Loucy (cell line): ENCODE measurements at regions not wholly inside any gene's neighbourhood (a gene's known extent, or its start where the extent isn't known, plus 50 kb on each side); places are given as distances from the start of the nearest gene placed in this dataset.

Experiments used
- H2AFZ ChIP-seq: fragments of 200-600 bp; sonication (generic); 2 replicates; pipeline ENCODE4 v1.6.0; 2016; ENCODE audit warnings: antibody characterized with exemption, mild to moderate bottlenecking, low read length, moderate library complexity
- H3F3A ChIP-seq: fragments of 200-600 bp; 2 replicates; pipeline ENCODE4 v1.6.0; 2016; ENCODE audit warnings: antibody characterized with exemption, low read depth, mild to moderate bottlenecking
- H3K27me3 ChIP-seq: fragments of 200-600 bp; sonication (generic); 2 replicates; pipeline ENCODE4 v1.6.1; 2014; ENCODE audit warnings: low read length, mild to moderate bottlenecking; ENCODE audit not compliant: insufficient read depth, poor library complexity, severe bottlenecking
- H3K36me3 ChIP-seq: fragments of 200-600 bp; sonication (generic); 2 replicates; pipeline ENCODE4 v1.6.1; 2016; ENCODE audit warnings: low read length; ENCODE audit not compliant: insufficient read depth
- H3K4me1 ChIP-seq: fragments of 200-600 bp; sonication (generic); 2 replicates; pipeline ENCODE4 v1.5.1; 2014; ENCODE audit warnings: low read length, mild to moderate bottlenecking; ENCODE audit not compliant: insufficient read depth, poor library complexity, severe bottlenecking
- H3K4me2 ChIP-seq: fragments of 200-600 bp; sonication (generic); 2 replicates; pipeline ENCODE4 v1.6.0; 2014; ENCODE audit warnings: antibody characterized with exemption, low read length, low read depth, mild to moderate bottlenecking; ENCODE audit not compliant: poor library complexity, severe bottlenecking
- H3K4me3 ChIP-seq: fragments of 200-600 bp; sonication (generic); 2 replicates; pipeline ENCODE4 v1.5.1; 2014; ENCODE audit warnings: low read length, mild to moderate bottlenecking, mixed read lengths; ENCODE audit not compliant: poor library complexity, severe bottlenecking
- H3K79me2 ChIP-seq: fragments of 200-600 bp; sonication (generic); 2 replicates; pipeline ENCODE4 v1.6.1; 2014; ENCODE audit warnings: low read length; ENCODE audit not compliant: insufficient read depth
- H3K9ac ChIP-seq: fragments of 200-600 bp; sonication (generic); 2 replicates; pipeline ENCODE4 v1.6.0; 2014; ENCODE audit warnings: mild to moderate bottlenecking, low read depth, low read length, moderate library complexity; ENCODE audit not compliant: poor library complexity, severe bottlenecking
- H3K9me2 ChIP-seq: fragments of 200-600 bp; sonication (generic); replicated peaks from 2 replicates; pipeline ENCODE4 v1.6.1; 2016; ENCODE audit warnings: low read depth, low read length, mixed read lengths
- H3K9me3 ChIP-seq: fragments of 200-600 bp; sonication (generic); 2 replicates; pipeline ENCODE4 v1.6.1; 2014; ENCODE audit warnings: mild to moderate bottlenecking, antibody characterized with exemption, low read length, low read depth; ENCODE audit not compliant: insufficient read depth
- H4K20me1 ChIP-seq: fragments of 200-600 bp; sonication (generic); 2 replicates; pipeline ENCODE4 v1.6.0; 2014; ENCODE audit warnings: antibody characterized with exemption, low read length, mild to moderate bottlenecking; ENCODE audit not compliant: insufficient read depth, poor library complexity, severe bottlenecking
- CTCF ChIP-seq: fragments of 200-600 bp; sonication (generic); conservative IDR thresholded peaks from 2 replicates; pipeline ENCODE4 v1.5.1; 2014; ENCODE audit warnings: mild to moderate bottlenecking, antibody characterized with exemption, low read length
- EZH2phosphoT487 ChIP-seq: fragments of 200-600 bp; IDR thresholded peaks from 2 replicates; pipeline ENCODE4 v1.6.1; 2018; ENCODE audit warnings: antibody characterized with exemption, mild to moderate bottlenecking, moderate library complexity, borderline replicate concordance

- H3K4me2 ChIP-seq = no peak overlapping the region
- H3K4me1 ChIP-seq = no peaks in the 10 kb centered on the region
- TF ChIP-seq EZH2phosphoT487 (no peak), CTCF (no peak)
- H3K9ac ChIP-seq = no peak overlapping the region
- H3K79me2 ChIP-seq = peaks cover 17% of the 10 kb centered on the region; the same call in 1 of the 2 replicates
- H4K20me1 ChIP-seq = no peaks in the 10 kb centered on the region
- no peaks in the 10 kb centered on the region for H3K9me3 ChIP-seq
- H3F3A ChIP-seq = no peaks in the 10 kb centered on the region
- H3K36me3 ChIP-seq = no peaks in the 10 kb centered on the region
- H3K9me2 ChIP-seq = no peaks in the 10 kb centered on the region
- no peak overlapping the region for H2AFZ ChIP-seq
- no peaks in the 10 kb centered on the region for H3K27me3 ChIP-seq
- H3K4me3 ChIP-seq = no peak overlapping the region
Observed at GRCh38 chr12:24480766-24481449, 468.0 kb downstream of the BCAT1 start.

- H3K4me1 ChIP-seq = no peaks in the 10 kb centered on the region
Observed at GRCh38 chr12:24479131-24479530, 469.8 kb downstream of the BCAT1 start.

DNA sequence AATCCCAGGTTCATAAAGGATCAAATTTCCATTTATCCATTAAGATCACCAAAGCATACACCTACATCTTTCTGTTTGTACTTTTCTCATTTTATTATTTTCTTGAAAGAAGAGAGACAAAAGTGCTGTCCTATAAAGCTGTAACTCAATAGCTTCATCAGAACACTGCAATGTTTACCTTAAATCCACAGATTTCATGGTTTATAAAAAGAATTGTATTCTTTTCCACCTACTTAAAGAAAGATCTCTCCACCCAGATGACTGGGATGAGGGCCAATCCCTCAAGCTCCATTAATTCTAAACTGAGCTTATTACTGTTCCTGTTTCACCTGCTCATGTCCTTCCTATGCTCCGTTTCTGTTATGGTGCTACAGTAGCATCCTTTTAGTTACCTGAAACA lies 470.6 kb downstream of the BCAT1 start:
- Histone ChIP-seq H3K9me3 (no peaks in the 10 kb centered on the region), H3F3A (no peaks in the 10 kb centered on the region), H3K4me3 (no peak overlapping the region), H3K79me2 (peaks cover 18% of the 10 kb centered on the region), H3K9me2 (no peaks in the 10 kb centered on the region), H3K27me3 (no peaks in the 10 kb centered on the region), H3K36me3 (no peaks in the 10 kb centered on the region), H2AFZ (no peak overlapping the region), H4K20me1 (no peaks in the 10 kb centered on the region), H3K4me2 (no peak overlapping the region), H3K9ac (no peak overlapping the region), H3K4me1 (peaks cover 1% of the 10 kb centered on the region)
- TF ChIP-seq CTCF (no peak), EZH2phosphoT487 (no peak)

More at GRCh38 chr12:24479131-24479530, 469.8 kb downstream of the BCAT1 start:
- Histone ChIP-seq H3K79me2 (peaks cover 17% of the 10 kb centered on the region; the same call in 1 of the 2 replicates), H3K9me2 (no peaks in the 10 kb centered on the region), H3K9ac (no peak overlapping the region), H3K27me3 (no peaks in the 10 kb centered on the region), H3K4me2 (no peak overlapping the region), H4K20me1 (no peaks in the 10 kb centered on the region), H3K9me3 (no peaks in the 10 kb centered on the region), H3K36me3 (no peaks in the 10 kb centered on the region), H2AFZ (no peak overlapping the region), H3F3A (no peaks in the 10 kb centered on the region), H3K4me3 (no peak overlapping the region)
- TF ChIP-seq CTCF (no peak), EZH2phosphoT487 (no peak)
